ENCODE measurements at regions not wholly inside any gene's neighbourhood (a gene's known extent, or its start where the extent isn't known, plus 50 kb on each side); places are given as distances from the start of the nearest gene placed in this dataset.

DNA sequence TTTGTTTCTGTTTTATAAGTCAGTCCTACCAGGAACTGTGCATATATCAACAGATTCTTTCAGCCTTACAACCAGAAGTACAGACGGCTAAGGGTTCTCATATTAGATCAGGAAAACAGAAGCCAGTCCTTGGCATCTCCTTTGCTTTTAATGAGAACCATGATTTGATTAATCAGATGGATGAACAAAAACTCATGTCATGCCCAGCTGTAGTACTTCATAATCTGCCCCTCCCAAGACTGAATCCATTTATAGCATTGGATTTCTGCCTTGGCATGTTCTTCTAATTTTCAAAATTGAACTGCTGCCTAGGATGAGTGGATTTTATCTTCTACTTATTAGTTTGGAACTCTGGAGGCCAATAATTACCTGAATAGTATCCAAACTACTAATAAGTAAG lies 617.2 kb downstream of the SLITRK5 start:
- TF ChIP-seq, protein P1, sequence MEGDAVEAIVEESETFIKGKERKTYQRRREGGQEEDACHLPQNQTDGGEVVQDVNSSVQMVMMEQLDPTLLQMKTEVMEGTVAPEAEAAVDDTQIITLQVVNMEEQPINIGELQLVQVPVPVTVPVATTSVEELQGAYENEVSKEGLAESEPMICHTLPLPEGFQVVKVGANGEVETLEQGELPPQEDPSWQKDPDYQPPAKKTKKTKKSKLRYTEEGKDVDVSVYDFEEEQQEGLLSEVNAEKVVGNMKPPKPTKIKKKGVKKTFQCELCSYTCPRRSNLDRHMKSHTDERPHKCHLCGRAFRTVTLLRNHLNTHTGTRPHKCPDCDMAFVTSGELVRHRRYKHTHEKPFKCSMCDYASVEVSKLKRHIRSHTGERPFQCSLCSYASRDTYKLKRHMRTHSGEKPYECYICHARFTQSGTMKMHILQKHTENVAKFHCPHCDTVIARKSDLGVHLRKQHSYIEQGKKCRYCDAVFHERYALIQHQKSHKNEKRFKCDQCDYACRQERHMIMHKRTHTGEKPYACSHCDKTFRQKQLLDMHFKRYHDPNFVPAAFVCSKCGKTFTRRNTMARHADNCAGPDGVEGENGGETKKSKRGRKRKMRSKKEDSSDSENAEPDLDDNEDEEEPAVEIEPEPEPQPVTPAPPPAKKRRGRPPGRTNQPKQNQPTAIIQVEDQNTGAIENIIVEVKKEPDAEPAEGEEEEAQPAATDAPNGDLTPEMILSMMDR (IDR thresholded peaks at IDR 0.05), result no peak
- TF ChIP-seq POLR2A (IDR thresholded peaks at IDR 0.05), result no peak

Data from sigmoid colon (tissue), 3 donors.